ENCODE measurements at regions not wholly inside any gene's neighbourhood (a gene's known extent, or its start where the extent isn't known, plus 50 kb on each side); places are given as distances from the start of the nearest gene placed in this dataset.

DNA sequence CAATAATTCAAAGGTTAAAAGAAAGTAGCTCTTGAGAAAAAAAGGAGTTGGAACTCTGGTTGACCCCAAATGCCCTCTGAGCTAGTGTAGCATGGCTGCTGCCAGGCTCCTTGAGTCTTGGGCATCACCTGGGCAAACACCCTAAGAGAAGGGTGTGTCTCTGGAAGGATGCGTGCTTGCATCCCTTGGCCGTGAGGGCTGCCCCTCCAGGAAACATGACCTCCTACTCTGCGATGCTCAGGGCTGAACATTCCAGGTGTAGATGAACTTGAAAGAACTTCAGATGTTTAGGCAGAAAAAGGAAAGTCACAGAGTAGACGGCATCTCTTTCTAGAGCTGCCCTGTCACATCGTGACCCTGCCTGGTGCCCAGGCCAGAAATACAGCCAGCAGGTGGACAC, 189.4 kb upstream of the TCERG1L start:
- H3K4me2 ChIP-seq (ENCODE audit: low read length), result no peak overlapping the region
- TF ChIP-seq, protein P1, sequence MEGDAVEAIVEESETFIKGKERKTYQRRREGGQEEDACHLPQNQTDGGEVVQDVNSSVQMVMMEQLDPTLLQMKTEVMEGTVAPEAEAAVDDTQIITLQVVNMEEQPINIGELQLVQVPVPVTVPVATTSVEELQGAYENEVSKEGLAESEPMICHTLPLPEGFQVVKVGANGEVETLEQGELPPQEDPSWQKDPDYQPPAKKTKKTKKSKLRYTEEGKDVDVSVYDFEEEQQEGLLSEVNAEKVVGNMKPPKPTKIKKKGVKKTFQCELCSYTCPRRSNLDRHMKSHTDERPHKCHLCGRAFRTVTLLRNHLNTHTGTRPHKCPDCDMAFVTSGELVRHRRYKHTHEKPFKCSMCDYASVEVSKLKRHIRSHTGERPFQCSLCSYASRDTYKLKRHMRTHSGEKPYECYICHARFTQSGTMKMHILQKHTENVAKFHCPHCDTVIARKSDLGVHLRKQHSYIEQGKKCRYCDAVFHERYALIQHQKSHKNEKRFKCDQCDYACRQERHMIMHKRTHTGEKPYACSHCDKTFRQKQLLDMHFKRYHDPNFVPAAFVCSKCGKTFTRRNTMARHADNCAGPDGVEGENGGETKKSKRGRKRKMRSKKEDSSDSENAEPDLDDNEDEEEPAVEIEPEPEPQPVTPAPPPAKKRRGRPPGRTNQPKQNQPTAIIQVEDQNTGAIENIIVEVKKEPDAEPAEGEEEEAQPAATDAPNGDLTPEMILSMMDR (IDR thresholded peaks at IDR 0.05; ENCODE audit: low read depth, low read length, poor library complexity, severe bottlenecking), result no peak
- no peak for TF ChIP-seq EZH2phosphoT487 (IDR thresholded peaks at IDR 0.05; ENCODE audit: borderline replicate concordance, low read length)

DNA sequence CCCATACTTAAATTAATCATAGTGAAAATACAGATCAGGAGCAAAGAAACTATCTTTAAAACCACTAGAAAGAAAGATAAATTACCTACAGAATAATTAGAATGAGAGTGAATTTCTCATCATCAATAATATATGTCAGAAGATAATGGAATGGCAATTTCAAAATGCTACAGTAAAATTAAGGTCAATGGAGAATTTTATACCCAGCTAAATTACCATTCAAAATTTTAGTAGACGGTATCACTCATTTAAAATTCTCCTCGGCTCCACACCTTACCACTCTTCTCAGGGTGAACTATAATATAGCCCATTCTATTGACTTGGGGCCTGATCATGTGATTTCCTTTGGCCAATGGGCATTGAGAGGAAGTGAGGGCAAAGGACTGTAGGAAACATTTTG, 192.5 kb upstream of the TCERG1L start:
- H3K79me2 ChIP-seq (ENCODE audit: control insufficient read depth, low read length), result no peaks in the 10 kb centered on the region
- H3F3A ChIP-seq (ENCODE audit: control insufficient read depth, insufficient read depth), result no peaks in the 10 kb centered on the region
- H3K36me3 ChIP-seq (ENCODE audit: control insufficient read depth, low read length), result no peaks in the 10 kb centered on the region
- no peaks in the 10 kb centered on the region for H3K27me3 ChIP-seq (ENCODE audit: control insufficient read depth, low read length)
- H3K4me3 ChIP-seq (ENCODE audit: low read length), result no peak overlapping the region
- H3K4me1 ChIP-seq (ENCODE audit: control insufficient read depth, low read length), result no peaks in the 10 kb centered on the region
- H3K9me2 ChIP-seq (replicated peaks; ENCODE audit: control insufficient read depth, low read length), result no peaks in the 10 kb centered on the region
- H3K27ac ChIP-seq (ENCODE audit: low read depth, low read length), result no peak overlapping the region
- no peak for TF ChIP-seq EZH2phosphoT487 (IDR thresholded peaks at IDR 0.05; ENCODE audit: borderline replicate concordance, low read length)
- TF ChIP-seq, protein P1 (IDR thresholded peaks at IDR 0.05; ENCODE audit: low read depth, low read length, poor library complexity, severe bottlenecking), result no peak
- H3K4me2 ChIP-seq (ENCODE audit: low read length), result no peak overlapping the region
- no peaks in the 10 kb centered on the region for H4K20me1 ChIP-seq (ENCODE audit: control insufficient read depth, insufficient read depth, low read depth, low read length)
- no peaks in the 10 kb centered on the region; the same call in 1 of the 2 replicates for H3K9me3 ChIP-seq (ENCODE audit: control insufficient read depth, insufficient read depth, low read length)

More for the DNA sequence above, 189.4 kb upstream of the TCERG1L start:
- H3K9me3 ChIP-seq (ENCODE audit: control insufficient read depth, insufficient read depth, low read length), result no peaks in the 10 kb centered on the region; the same call in 1 of the 2 replicates
- no peaks in the 10 kb centered on the region for H3K79me2 ChIP-seq (ENCODE audit: control insufficient read depth, low read length)
- no peaks in the 10 kb centered on the region for H3K9me2 ChIP-seq (replicated peaks; ENCODE audit: control insufficient read depth, low read length)
- no peaks in the 10 kb centered on the region for H4K20me1 ChIP-seq (ENCODE audit: control insufficient read depth, insufficient read depth, low read depth, low read length)
- H3K36me3 ChIP-seq (ENCODE audit: control insufficient read depth, low read length), result no peaks in the 10 kb centered on the region
- no peak overlapping the region for H3K4me3 ChIP-seq (ENCODE audit: low read length)
- H3K27ac ChIP-seq (ENCODE audit: low read depth, low read length), result no peak overlapping the region
- no peaks in the 10 kb centered on the region for H3K27me3 ChIP-seq (ENCODE audit: control insufficient read depth, low read length)
- no peaks in the 10 kb centered on the region for H3K4me1 ChIP-seq (ENCODE audit: control insufficient read depth, low read length)
- no peaks in the 10 kb centered on the region for H3F3A ChIP-seq (ENCODE audit: control insufficient read depth, insufficient read depth)

- Histone ChIP-seq H4K20me1 (ENCODE audit: control insufficient read depth, insufficient read depth, low read depth, low read length) (no peaks in the 10 kb centered on the region), H3K27me3 (ENCODE audit: control insufficient read depth, low read length) (no peaks in the 10 kb centered on the region), H3K9me2 (replicated peaks; ENCODE audit: control insufficient read depth, low read length) (no peaks in the 10 kb centered on the region), H3K4me3 (ENCODE audit: low read length) (no peak overlapping the region), H3K79me2 (ENCODE audit: control insufficient read depth, low read length) (no peaks in the 10 kb centered on the region), H3K4me1 (ENCODE audit: control insufficient read depth, low read length) (no peaks in the 10 kb centered on the region), H3K9me3 (ENCODE audit: control insufficient read depth, insufficient read depth, low read length) (peaks cover 6% of the 10 kb centered on the region; the same call in 1 of the 2 replicates), H3K4me2 (ENCODE audit: low read length) (no peak overlapping the region), H3F3A (ENCODE audit: control insufficient read depth, insufficient read depth) (no peaks in the 10 kb centered on the region), H3K27ac (ENCODE audit: low read depth, low read length) (no peak overlapping the region), H3K36me3 (ENCODE audit: control insufficient read depth, low read length) (no peaks in the 10 kb centered on the region)
- TF ChIP-seq EZH2phosphoT487 (IDR thresholded peaks at IDR 0.05; ENCODE audit: borderline replicate concordance, low read length), result no peak
- TF ChIP-seq, protein P1 (IDR thresholded peaks at IDR 0.05; ENCODE audit: low read depth, low read length, poor library complexity, severe bottlenecking), result no peak
Measured at GRCh38 chr10:131511391-131511790, 199.9 kb upstream of the TCERG1L start.

All from DOHH2 (cell line).